A549 (cell line): ENCODE measurements at regions not wholly inside any gene's neighbourhood (a gene's known extent, or its start where the extent isn't known, plus 50 kb on each side); places are given as distances from the start of the nearest gene placed in this dataset.

Experiments used
- ATAC-seq, 2 experiments: fragments of 200-7000 bp in 1 of 2; fragments of >200 bp in 1 of 2; cut with Nextera tagmentation in 1 of 2; cut with Tn5 transposase in 1 of 2; 3 replicates each; pipeline versions ENCODE4 v1.8.0 to v1.9.1; 2018 to 2020; ENCODE audit warnings: mild to moderate bottlenecking in 1 of 2, moderate library complexity in 1 of 2
- CTCF ChIA-PET: fragments of 300-600 bp; sonication (Branson Sonifier 250); formaldehyde crosslinking; extraction: SDS; loops from one replicate; lab custom pipeline; 2021; ENCODE audit warnings: antibody characterized with exemption, inconsistent platforms; lab: Yijun Ruan, JAX
- POLR2A ChIA-PET: fragments of 350-600 bp; formaldehyde crosslinking; extraction: SDS; loops from one replicate; lab custom pipeline; 2021; ENCODE audit warnings: antibody characterized with exemption, inconsistent platforms; lab: Yijun Ruan, JAX
- DNase-seq, 2 experiments: peaks; one replicate each; pipeline versions ENCODE4 v3.0.0 to v3.0.0-alpha.2; 2011 to 2016; ENCODE audit warnings: low read depth in 1 of 2, low spot score in 1 of 2
- FAIRE-seq: peaks from 2 replicates; lab custom pipeline; 2011; peaks lifted over from hg19 to GRCh38; lab: Jason Lieb, UNC
- H3K27ac ChIP-seq, 2 experiments: fragments of >200 bp; sonication (Bioruptor Twin); formaldehyde crosslinking; 3 replicates each; pipeline ENCODE4 v1.5.1; 2016 to 2017
- H3K4me1 ChIP-seq: fragments of >200 bp; sonication (Bioruptor Twin); formaldehyde crosslinking; 3 replicates; pipeline ENCODE4 v1.6.1; 2016
- H3K4me2 ChIP-seq: fragments of >200 bp; sonication (Bioruptor Twin); formaldehyde crosslinking; 3 replicates; pipeline ENCODE4 v1.6.1; 2016
- H3K4me3 ChIP-seq: fragments of >200 bp; sonication (Bioruptor Twin); formaldehyde crosslinking; 3 replicates; pipeline ENCODE4 v1.5.1; 2016
- H3K9me3 ChIP-seq: fragments of >200 bp; sonication (Bioruptor Twin); formaldehyde crosslinking; 3 replicates; pipeline ENCODE4 v1.6.1; 2016
- ATOH8 ChIP-seq: fragments of 250-450 bp; sonication (Bioruptor Pico); IDR thresholded peaks from 2 replicates; pipeline ENCODE4 v1.5.0; 2020; ENCODE audit warnings: low read depth, mild to moderate bottlenecking, moderate library complexity
- CBX2 ChIP-seq: fragments of 200-600 bp; sonication (generic); IDR thresholded peaks from 2 replicates; pipeline ENCODE4 v1.6.1; 2016; ENCODE audit warnings: low read depth, mild to moderate bottlenecking, borderline replicate concordance
- CBX8 ChIP-seq: fragments of 200-600 bp; sonication (generic); IDR thresholded peaks from 2 replicates; pipeline ENCODE4 v1.6.1; 2016
- E2F6 ChIP-seq: IDR thresholded peaks from 2 replicates; pipeline ENCODE4 v1.6.1; 2012; ENCODE audit warnings: low read depth, borderline replicate concordance
- EP300 ChIP-seq, 2 experiments: fragments of >200 bp; sonication (Bioruptor Twin); formaldehyde crosslinking; IDR thresholded peaks; 2 replicates in 1 of 2; 3 replicates in 1 of 2; pipeline ENCODE4 v1.6.1; 2016 to 2017
- FOSB ChIP-seq: fragments of 250-450 bp; sonication (Bioruptor Pico); IDR thresholded peaks from 2 replicates; pipeline ENCODE4 v1.5.0; 2020; ENCODE audit warnings: mild to moderate bottlenecking, moderate library complexity
- FOSL2 ChIP-seq, 2 experiments: fragments of 450-650 bp in 1 of 2; fragments of >200 bp in 1 of 2; sonication (Bioruptor Twin) in 1 of 2; formaldehyde crosslinking; IDR thresholded peaks; 2 replicates each; pipeline versions ENCODE4 v1.5.0 to v1.6.1; 2016 to 2020; ENCODE audit warnings: mild to moderate bottlenecking in 1 of 2, moderate library complexity in 1 of 2
- JUN ChIP-seq, 2 experiments: fragments of >200 bp; sonication (Bioruptor Twin); formaldehyde crosslinking; IDR thresholded peaks; 2 replicates in 1 of 2; 3 replicates in 1 of 2; pipeline ENCODE4 v1.6.1; 2016 to 2017
- JUNB ChIP-seq: fragments of >200 bp; sonication (Bioruptor Twin); formaldehyde crosslinking; IDR thresholded peaks from 2 replicates; pipeline ENCODE4 v1.6.1; 2016
- KDM5A ChIP-seq: fragments of 200-600 bp; sonication (generic); IDR thresholded peaks from 2 replicates; pipeline ENCODE4 v1.6.1; 2016; ENCODE audit warnings: antibody characterized with exemption, mild to moderate bottlenecking
- MAX ChIP-seq: IDR thresholded peaks from 2 replicates; pipeline ENCODE4 v1.6.1; 2012
- NR3C1 ChIP-seq: fragments of >200 bp; sonication (Bioruptor Twin); formaldehyde crosslinking; IDR thresholded peaks from 3 replicates; pipeline ENCODE4 v1.6.1; 2017
- PHF8 ChIP-seq: fragments of 200-600 bp; sonication (generic); IDR thresholded peaks from 2 replicates; pipeline ENCODE4 v1.6.1; 2016; ENCODE audit warnings: low read depth, mild to moderate bottlenecking, antibody characterized with exemption, moderate library complexity, borderline replicate concordance
- POLR2A ChIP-seq: IDR thresholded peaks from 2 replicates; pipeline ENCODE4 v1.6.1; 2012; ENCODE audit warnings: mild to moderate bottlenecking, low read length
- POLR2AphosphoS2 ChIP-seq: conservative IDR thresholded peaks from 2 replicates; pipeline ENCODE4 v1.6.1; 2012; ENCODE audit warnings: low read length, improper control_type of control experiment, inconsistent platforms
- RAD21 ChIP-seq, 2 experiments: fragments of >200 bp in 1 of 2; sonication (Bioruptor Twin) in 1 of 2; formaldehyde crosslinking in 1 of 2; IDR thresholded peaks in 1 of 2; conservative IDR thresholded peaks in 1 of 2; 2 replicates in 1 of 2; 3 replicates in 1 of 2; pipeline ENCODE4 v1.6.1; 2012 to 2018; ENCODE audit warnings: inconsistent platforms in 1 of 2
- RARB ChIP-seq: fragments of 250-450 bp; sonication (Bioruptor Pico); IDR thresholded peaks from 2 replicates; pipeline ENCODE4 v1.8.0; 2021; ENCODE audit warnings: mild to moderate bottlenecking, moderate library complexity
- RNF2 ChIP-seq: fragments of 200-600 bp; sonication (generic); IDR thresholded peaks from 2 replicates; pipeline ENCODE4 v1.6.1; 2016; ENCODE audit warnings: low read depth, mild to moderate bottlenecking, antibody characterized with exemption, moderate library complexity, borderline replicate concordance
- WGBS: methylation state at CpG from one replicate; pipeline ENCODE4 v1.1.6; 2017; ENCODE audit errors: missing lambda C conversion rate; 5-methylcytosine and 5-hydroxymethylcytosine counted together

GRCh38 chr16:80418517-80419355 lies 122.1 kb upstream of the DYNLRB2 start:
- Histone ChIP-seq H3K4me3 (no peak overlapping the region), H3K4me1 (no peaks in the 10 kb centered on the region), H3K9me3 (no peaks in the 10 kb centered on the region), H3K4me2 (no peak overlapping the region), H3K27ac (no peak overlapping the region)
- no peak for TF ChIP-seq RNF2
- TF ChIP-seq POLR2A: no peak
- no peak for TF ChIP-seq JUN (IDR thresholded peaks at IDR 0.05)
- TF ChIP-seq E2F6: no peak
- no peak for TF ChIP-seq CBX2
- no peak for TF ChIP-seq KDM5A
- DNase-seq (no peak), FAIRE-seq (no peak), ATAC-seq (no peak)
- ChIA-PET POLR2A (no interaction called here), CTCF (interaction anchor here (1.0 kb wide), 1 partner anchor 8 kb away, joined by 4 read pairs; no protein-coding TSS in a partner anchor)
- WGBS: 43% methylated on average over 8 of the region's 8 CpGs

GRCh38 chr16:80417706-80418271 lies 123.0 kb upstream of the DYNLRB2 start:
- FAIRE-seq (no peak), ATAC-seq (no peak), DNase-seq (no peak)
- POLR2A ChIA-PET: no interaction called here
- H3K4me2 ChIP-seq: no peak overlapping the region
- WGBS: 42% methylated on average over 4 of the region's 4 CpGs
- no peak overlapping the region for H3K4me3 ChIP-seq
- TF ChIP-seq CBX8: no peak
- no peak for TF ChIP-seq FOSL2 (IDR thresholded peaks at IDR 0.05)
- TF ChIP-seq FOSL2 (CRISPR knock-in tag; IDR thresholded peaks at IDR 0.05): no peak
- TF ChIP-seq FOSB (CRISPR knock-in tag): no peak
- no peak for TF ChIP-seq ATOH8 (CRISPR knock-in tag)
- TF ChIP-seq RAD21 (conservative IDR thresholded peaks at IDR 0.05 in 1 of 2, IDR thresholded peaks at IDR 0.05 in 1 of 2): no peak
- TF ChIP-seq PHF8: no peak
- no peak for TF ChIP-seq NR3C1
- TF ChIP-seq MAX: no peak
- TF ChIP-seq EP300 (IDR thresholded peaks at IDR 0.05): no peak
- TF ChIP-seq RNF2: no peak
- no peak for TF ChIP-seq KDM5A
- no peak for TF ChIP-seq JUNB
- no peak for TF ChIP-seq RARB (CRISPR knock-in tag)
- H3K9me3 ChIP-seq: no peaks in the 10 kb centered on the region
- CTCF ChIA-PET: interaction anchor here (1.0 kb wide), 1 partner anchor 9 kb away, joined by 4 read pairs; no protein-coding TSS in a partner anchor
- no peak overlapping the region for H3K27ac ChIP-seq
- no peaks in the 10 kb centered on the region for H3K4me1 ChIP-seq

- WGBS: 0% methylated on average over 1 of the region's 1 CpG
- no peak for DNase-seq
- no peak overlapping the region for H3K27ac ChIP-seq
- no peaks in the 10 kb centered on the region for H3K4me1 ChIP-seq
- no peak overlapping the region for H3K4me3 ChIP-seq
- no peak for ATAC-seq
- no peaks in the 10 kb centered on the region for H3K9me3 ChIP-seq
- H3K4me2 ChIP-seq: no peak overlapping the region
- CTCF ChIA-PET: no interaction called here
- FAIRE-seq: no peak
- no peak for TF ChIP-seq POLR2AphosphoS2
- POLR2A ChIA-PET: no interaction called here
Observed at GRCh38 chr16:80408014-80408413, 132.8 kb upstream of the DYNLRB2 start.
